Astrocyte of the spinal cord (primary cell): ENCODE measurements at regions not wholly inside any gene's neighbourhood (a gene's known extent, or its start where the extent isn't known, plus 50 kb on each side); places are given as distances from the start of the nearest gene placed in this dataset.
"Not testable (repeated sequence)": the region's sequence is repeated elsewhere in the genome, so short reads cannot be mapped to it uniquely, and the experiment has no call there.

Experiments used
- DNase-seq: peaks from one replicate; pipeline ENCODE4 v3.0.0; 2011; ENCODE audit warnings: low read depth, low spot score
- H3K4me3 ChIP-seq: 2 replicates; pipeline ENCODE4 v1.5.1; 2011; ENCODE audit warnings: low read depth, mild to moderate bottlenecking, low read length, moderate library complexity
- in situ Hi-C: cut with HindIII; loops from 2 replicates; pipeline ENCODE4 v1.10.0; 2017; ENCODE audit warnings: low sequenced_read_pairs
- TF ChIP-seq, protein P1 (sequence below): IDR thresholded peaks from 2 replicates; pipeline ENCODE4 v1.5.1; 2012; ENCODE audit warnings: low read depth, mild to moderate bottlenecking, low read length, inconsistent platforms

DNA sequence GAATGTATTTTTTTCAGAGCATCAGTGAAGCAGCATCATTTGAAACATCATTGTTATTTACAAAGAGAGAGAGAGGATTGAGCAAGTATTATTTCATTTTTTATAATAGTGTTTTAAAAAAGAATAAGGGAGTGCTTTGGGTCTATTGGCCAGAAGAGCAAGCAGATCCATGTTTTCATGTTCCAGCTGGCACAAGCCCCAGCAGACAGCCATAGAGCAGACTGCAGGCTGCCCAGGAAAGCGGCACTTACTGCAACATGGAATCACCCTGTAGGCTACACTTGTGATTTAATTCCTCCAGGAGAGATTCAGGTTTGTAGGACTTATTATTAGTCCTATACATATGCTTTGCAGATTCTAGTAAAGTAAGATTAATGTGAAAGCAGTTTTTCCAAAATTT is 407.0 kb upstream of the GRAMD2B start:
- peak; percentile 24 for DNase-seq
- H3K4me3 ChIP-seq, result no peak overlapping the region
- in situ Hi-C loops, result no loop called here
- TF ChIP-seq, protein P1, sequence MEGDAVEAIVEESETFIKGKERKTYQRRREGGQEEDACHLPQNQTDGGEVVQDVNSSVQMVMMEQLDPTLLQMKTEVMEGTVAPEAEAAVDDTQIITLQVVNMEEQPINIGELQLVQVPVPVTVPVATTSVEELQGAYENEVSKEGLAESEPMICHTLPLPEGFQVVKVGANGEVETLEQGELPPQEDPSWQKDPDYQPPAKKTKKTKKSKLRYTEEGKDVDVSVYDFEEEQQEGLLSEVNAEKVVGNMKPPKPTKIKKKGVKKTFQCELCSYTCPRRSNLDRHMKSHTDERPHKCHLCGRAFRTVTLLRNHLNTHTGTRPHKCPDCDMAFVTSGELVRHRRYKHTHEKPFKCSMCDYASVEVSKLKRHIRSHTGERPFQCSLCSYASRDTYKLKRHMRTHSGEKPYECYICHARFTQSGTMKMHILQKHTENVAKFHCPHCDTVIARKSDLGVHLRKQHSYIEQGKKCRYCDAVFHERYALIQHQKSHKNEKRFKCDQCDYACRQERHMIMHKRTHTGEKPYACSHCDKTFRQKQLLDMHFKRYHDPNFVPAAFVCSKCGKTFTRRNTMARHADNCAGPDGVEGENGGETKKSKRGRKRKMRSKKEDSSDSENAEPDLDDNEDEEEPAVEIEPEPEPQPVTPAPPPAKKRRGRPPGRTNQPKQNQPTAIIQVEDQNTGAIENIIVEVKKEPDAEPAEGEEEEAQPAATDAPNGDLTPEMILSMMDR, result no peak

DNA sequence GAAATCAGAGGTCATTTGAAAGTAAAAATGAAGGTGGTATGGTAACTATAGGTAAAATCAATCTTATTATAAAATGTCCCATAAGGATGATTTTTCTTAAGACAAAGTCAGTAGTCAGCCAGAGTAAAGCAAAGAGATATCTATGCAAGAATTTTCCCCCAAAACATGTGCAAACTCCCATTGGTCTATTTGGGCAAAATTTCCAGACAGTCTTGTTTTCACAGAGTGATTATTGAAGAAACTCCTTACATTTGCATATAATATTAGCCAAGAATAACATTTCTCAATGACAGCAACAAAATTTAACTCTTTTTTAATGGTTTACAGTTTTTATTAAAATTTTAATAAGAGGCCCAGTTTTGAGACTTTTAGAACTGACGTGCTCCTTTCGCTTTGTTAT is 406.1 kb upstream of the GRAMD2B start:
- TF ChIP-seq, protein P1, result no peak
- in situ Hi-C loops, result no loop called here
- no peak for DNase-seq
- H3K4me3 ChIP-seq, result no peak overlapping the region

DNA sequence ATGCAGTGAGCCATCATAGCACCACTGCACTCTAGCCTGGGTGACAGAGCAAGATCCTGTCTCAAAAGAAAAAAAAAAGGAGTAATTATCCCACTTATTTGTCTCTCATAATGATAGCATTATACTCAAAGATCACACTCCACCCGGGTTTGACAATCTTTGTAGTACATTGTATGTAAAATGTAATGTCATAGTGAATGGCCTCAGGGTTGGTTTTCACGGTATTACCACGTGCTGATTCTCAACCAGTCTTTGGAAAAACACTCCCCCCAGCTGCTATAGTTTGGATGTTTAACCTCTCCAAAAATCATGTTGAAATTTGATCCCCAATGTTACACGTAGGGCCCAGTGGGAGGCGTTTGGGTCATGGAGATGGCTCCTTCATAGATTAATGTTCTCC is 402.4 kb upstream of the GRAMD2B start:
- no peak for DNase-seq
- in situ Hi-C loops, result no loop called here
- TF ChIP-seq, protein P1, result no peak
- no peak overlapping the region for H3K4me3 ChIP-seq

DNA sequence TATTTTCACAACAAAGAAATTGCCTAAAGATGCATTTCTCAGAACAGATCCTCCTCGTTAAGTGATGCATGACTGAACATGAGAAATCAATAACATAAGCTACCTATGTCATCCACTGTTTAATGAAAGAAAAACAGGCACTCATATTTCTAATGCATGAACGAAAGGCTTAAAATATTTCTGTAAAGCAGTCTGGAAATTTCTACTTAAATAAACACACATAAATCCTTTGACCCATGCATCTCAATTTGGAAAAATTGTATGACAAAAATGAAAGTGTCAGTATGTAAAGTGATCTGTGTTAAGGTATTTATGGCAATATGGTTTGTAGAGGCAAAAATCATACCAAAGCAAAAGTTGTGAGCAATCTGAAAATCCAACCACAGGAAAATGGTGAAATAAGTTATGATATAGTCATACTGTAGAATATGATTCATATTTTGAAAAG is 399.2 kb upstream of the GRAMD2B start:
- no peak overlapping the region for H3K4me3 ChIP-seq
- TF ChIP-seq, protein P1, result no peak
- in situ Hi-C loops, result no loop called here
- no peak for DNase-seq

DNA sequence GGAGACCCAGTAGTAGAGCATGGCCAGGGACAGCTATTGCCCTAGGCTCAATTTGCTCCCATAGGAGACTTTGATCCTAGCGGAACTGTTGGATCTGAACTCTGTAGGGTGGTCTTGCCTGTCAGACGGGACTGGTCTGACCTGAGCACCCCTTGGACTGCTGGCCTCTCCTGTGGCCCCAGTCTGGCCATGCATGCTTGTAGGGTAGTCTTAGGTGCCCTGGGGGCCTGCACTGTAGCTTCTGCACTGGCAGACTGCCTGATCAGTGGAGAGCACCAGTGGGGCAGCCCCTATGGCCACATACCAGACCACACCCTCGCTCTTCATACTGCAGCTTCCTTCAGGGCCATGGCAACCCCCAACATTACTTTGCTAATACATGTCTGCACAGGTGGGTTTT is 396.1 kb upstream of the GRAMD2B start:
- H3K4me3 ChIP-seq, result no peak overlapping the region
- DNase-seq, result no peak
- in situ Hi-C loops, result no loop called here
- TF ChIP-seq, protein P1, result no peak

DNA sequence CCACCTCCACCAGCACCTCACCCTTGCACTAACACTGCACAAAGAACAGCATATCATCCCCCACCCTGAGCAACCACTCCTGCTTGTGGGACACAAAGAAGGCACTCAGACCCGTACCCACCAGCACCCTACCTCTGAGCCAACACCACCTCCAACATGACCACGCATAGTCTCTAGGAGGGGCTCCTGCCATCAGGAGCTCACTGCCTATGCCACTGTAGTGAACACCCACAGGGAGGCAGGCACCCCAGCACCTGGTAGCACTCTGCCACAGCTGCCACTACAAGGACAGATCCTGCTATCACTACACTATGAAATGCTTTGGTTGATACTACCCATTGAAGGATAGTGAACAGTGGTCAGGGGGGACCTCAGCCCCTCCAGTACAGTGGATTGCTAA is 395.6 kb upstream of the GRAMD2B start:
- no peak for DNase-seq
- in situ Hi-C loops, result no loop called here
- H3K4me3 ChIP-seq, result no peak overlapping the region
- TF ChIP-seq, protein P1, result no peak

DNA sequence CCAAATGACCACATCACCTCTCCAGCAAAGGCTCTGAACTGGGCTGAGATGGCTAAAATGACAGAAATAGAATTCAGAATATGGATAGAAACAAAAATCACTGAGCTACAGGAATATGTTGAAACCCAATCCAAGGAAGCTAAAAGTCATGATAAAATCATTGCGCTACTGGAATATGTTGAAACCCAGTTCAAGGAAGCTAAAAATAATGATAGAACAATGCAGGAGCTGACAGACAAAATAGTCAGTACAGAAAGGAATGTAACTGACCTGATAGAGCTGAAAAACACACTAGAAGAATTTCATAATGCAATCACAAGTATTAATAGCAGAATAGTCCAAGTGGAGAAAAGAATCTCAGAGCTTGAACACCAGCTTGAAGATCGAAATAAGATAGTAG is 394.9 kb upstream of the GRAMD2B start:
- TF ChIP-seq, protein P1, result no peak
- H3K4me3 ChIP-seq, result no peak overlapping the region
- no peak for DNase-seq
- in situ Hi-C loops, result no loop called here

DNA sequence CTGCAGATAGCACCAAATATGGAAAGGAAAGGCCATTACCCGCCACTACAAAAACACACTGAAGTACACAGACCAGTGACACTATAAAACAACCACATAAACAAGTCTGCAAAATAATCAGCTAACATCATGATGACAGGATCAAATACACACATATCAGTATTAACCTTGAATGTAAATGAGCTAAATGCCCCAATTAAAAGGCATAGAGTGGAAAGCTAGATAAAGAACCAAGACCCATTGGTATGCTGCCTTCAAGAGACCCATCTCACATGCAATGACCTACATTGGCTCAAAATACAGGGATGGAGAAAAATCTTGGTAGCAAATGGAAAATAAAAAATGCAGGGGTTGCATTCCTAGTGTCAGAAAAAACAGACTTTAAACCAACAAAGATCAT is 393.9 kb upstream of the GRAMD2B start:
- H3K4me3 ChIP-seq, in situ Hi-C loops: not testable (repeated sequence)

More for the DNA sequence above, 393.9 kb upstream of the GRAMD2B start:
- DNase-seq, result not testable (repeated sequence)
